Suprapubic skin (tissue), 4 donors: ENCODE measurements at regions not wholly inside any gene's neighbourhood (a gene's known extent, or its start where the extent isn't known, plus 50 kb on each side); places are given as distances from the start of the nearest gene placed in this dataset.

ENCODE experiments used
- POLR2A ChIP-seq, 2 donors: fragments of 450-650 bp; IDR thresholded peaks; one replicate each; pipeline ENCODE4 v1.6.1; 2017; ENCODE audit warnings: antibody characterized with exemption in 2 of 2, mild to moderate bottlenecking in 2 of 2, moderate library complexity in 2 of 2
- POLR2AphosphoS5 ChIP-seq, 3 donors: sonication (generic); formaldehyde crosslinking; IDR thresholded peaks; one replicate each; pipeline ENCODE4 v1.6.1; 2017; ENCODE audit warnings: antibody characterized with exemption in 3 of 3
- TF ChIP-seq, protein P1 (sequence below), 2 donors: fragments of 200-600 bp in 1 of 2; fragments of 450-650 bp in 1 of 2; sonication (generic) in 1 of 2; IDR thresholded peaks; one replicate each; pipeline ENCODE4 v1.5.1; 2016 to 2019; ENCODE audit warnings: antibody characterized with exemption in 2 of 2, mild to moderate bottlenecking in 1 of 2, moderate library complexity in 1 of 2

DNA sequence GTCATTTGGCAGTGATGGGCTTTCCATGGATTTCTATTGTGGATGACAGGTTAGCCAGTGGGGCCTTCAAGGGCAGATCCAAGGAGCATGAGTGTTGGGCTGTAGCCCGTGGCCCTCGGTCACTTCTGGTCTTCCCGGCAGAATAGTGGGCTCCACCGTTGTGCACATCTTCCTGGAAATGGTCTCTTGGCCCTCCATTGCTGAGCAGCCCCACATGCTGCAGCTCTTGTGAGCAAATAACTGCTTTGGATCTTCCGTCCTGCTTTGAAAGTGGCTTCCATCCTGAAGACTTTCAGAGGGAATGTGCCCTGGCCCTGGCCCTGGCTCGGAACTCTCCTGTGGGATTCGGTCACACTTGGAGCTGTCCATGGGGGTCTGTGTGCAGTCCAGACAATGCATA is 102.8 kb downstream of the SNRPN start:
- TF ChIP-seq, protein P1, sequence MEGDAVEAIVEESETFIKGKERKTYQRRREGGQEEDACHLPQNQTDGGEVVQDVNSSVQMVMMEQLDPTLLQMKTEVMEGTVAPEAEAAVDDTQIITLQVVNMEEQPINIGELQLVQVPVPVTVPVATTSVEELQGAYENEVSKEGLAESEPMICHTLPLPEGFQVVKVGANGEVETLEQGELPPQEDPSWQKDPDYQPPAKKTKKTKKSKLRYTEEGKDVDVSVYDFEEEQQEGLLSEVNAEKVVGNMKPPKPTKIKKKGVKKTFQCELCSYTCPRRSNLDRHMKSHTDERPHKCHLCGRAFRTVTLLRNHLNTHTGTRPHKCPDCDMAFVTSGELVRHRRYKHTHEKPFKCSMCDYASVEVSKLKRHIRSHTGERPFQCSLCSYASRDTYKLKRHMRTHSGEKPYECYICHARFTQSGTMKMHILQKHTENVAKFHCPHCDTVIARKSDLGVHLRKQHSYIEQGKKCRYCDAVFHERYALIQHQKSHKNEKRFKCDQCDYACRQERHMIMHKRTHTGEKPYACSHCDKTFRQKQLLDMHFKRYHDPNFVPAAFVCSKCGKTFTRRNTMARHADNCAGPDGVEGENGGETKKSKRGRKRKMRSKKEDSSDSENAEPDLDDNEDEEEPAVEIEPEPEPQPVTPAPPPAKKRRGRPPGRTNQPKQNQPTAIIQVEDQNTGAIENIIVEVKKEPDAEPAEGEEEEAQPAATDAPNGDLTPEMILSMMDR (IDR thresholded peaks at IDR 0.05), result no peak
- TF ChIP-seq POLR2A (IDR thresholded peaks at IDR 0.05) (no peak), POLR2AphosphoS5 (IDR thresholded peaks at IDR 0.05) (no peak)
